Stimulated activated effector memory CD8-positive, alpha-beta T cell treated with anti-CD3 and anti-CD28 coated beads, Interleukin-12 subunit alpha, Interleukin-12 subunit beta, amount 100 ng/mL, for 72 hours (primary cell): ENCODE measurements at regions not wholly inside any gene's neighbourhood (a gene's known extent, or its start where the extent isn't known, plus 50 kb on each side); places are given as distances from the start of the nearest gene placed in this dataset.
A peak's percentile ranks its signal among the peaks of the same experiment; 100 is the strongest.

ENCODE experiments used
- ATAC-seq: fragments of 150-1000 bp; cut with Tn5 transposase; 2 replicates; pipeline ENCODE4 v1.10.0; 2021
- DNase-seq, 2 donors: peaks; one replicate each; pipeline ENCODE4 v3.0.0; 2021 to 2022; ENCODE audit warnings: low spot score in 2 of 2
- H3K27ac Mint-ChIP-seq: one replicate; pipeline ENCODE4 v1.8.0; 2022; ENCODE audit warnings: mild to moderate bottlenecking, mixed read lengths
- H3K36me3 Mint-ChIP-seq: one replicate; pipeline ENCODE4 v1.8.0; 2022; ENCODE audit warnings: mild to moderate bottlenecking, mixed read lengths
- H3K4me1 Mint-ChIP-seq: one replicate; pipeline ENCODE4 v1.8.0; 2022; ENCODE audit warnings: mixed read lengths
- H3K4me3 Mint-ChIP-seq: one replicate; pipeline ENCODE4 v1.8.0; 2022; ENCODE audit warnings: mild to moderate bottlenecking, mixed read lengths
- H3K9me3 Mint-ChIP-seq: one replicate; pipeline ENCODE4 v1.8.0; 2022; ENCODE audit warnings: mixed read lengths

DNA sequence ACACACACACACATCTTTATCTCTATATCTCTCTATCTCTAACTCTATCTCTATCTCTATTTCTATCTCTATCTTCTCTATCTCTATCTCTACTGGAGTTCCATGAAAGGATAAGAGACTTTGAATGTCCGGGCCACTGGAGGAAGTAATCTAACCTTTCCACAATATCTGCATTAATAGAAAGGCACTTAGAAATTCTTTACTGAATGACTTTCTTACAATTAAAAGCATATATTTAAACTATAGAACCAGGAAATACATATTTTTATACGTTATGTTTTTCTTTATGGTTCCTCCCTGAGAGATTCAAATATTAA is 234.9 kb downstream of the TRIB2 start:
- peaks cover 19% of the 10 kb centered on the region for H3K4me1 Mint-ChIP-seq
- H3K27ac Mint-ChIP-seq: no peak overlapping the region
- no peak for ATAC-seq
- H3K4me3 Mint-ChIP-seq: no peak overlapping the region
- DNase-seq: no peak
- H3K36me3 Mint-ChIP-seq: no peaks in the 10 kb centered on the region
- no peaks in the 10 kb centered on the region for H3K9me3 Mint-ChIP-seq

DNA sequence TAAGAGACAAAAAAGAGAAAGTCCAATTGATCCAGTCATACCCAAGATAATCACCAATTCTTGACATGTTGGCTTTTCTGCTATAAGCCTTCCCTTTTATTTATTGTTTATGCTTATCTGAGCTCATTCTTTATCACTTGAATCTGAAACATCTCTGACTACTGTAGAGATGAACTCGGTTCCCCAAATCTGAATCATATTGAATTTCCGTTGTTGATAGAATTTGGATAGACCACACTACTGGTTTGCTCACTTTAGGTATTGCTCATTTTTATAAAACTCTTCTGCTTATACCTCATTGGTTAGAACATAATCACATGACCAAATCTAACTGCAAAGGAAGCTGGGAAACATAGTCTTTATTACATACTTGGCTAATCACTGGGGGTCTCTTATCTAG is 236.9 kb downstream of the TRIB2 start:
- no peak overlapping the region for H3K27ac Mint-ChIP-seq
- H3K36me3 Mint-ChIP-seq: no peaks in the 10 kb centered on the region
- DNase-seq: no peak
- H3K4me1 Mint-ChIP-seq: peaks cover 13% of the 10 kb centered on the region
- H3K9me3 Mint-ChIP-seq: no peaks in the 10 kb centered on the region
- peak; percentile 35 for ATAC-seq
- no peak overlapping the region for H3K4me3 Mint-ChIP-seq

DNA sequence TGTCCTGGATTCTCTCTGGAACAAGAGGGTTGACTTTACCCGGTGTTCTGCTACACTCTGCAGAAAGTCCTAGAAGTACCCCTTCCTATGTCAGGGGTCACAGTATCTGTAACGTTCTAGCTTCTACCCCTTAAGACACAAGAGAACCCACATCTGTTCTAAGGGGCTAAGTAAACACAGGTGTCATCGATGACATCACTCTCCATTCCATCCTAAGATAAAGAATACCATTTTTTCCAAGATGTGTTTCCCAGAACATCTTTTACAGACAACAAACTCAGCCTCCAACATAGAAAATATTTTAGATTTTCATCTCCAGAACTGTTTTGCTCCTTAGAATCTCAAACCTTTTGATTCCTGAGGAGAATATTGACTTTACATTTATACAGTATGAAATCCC is 239.1 kb downstream of the TRIB2 start:
- no peak for DNase-seq
- no peak for ATAC-seq
- H3K36me3 Mint-ChIP-seq: no peaks in the 10 kb centered on the region
- H3K4me3 Mint-ChIP-seq: no peak overlapping the region
- H3K27ac Mint-ChIP-seq: no peak overlapping the region
- peaks cover 5% of the 10 kb centered on the region for H3K9me3 Mint-ChIP-seq
- H3K4me1 Mint-ChIP-seq: no peaks in the 10 kb centered on the region

DNA sequence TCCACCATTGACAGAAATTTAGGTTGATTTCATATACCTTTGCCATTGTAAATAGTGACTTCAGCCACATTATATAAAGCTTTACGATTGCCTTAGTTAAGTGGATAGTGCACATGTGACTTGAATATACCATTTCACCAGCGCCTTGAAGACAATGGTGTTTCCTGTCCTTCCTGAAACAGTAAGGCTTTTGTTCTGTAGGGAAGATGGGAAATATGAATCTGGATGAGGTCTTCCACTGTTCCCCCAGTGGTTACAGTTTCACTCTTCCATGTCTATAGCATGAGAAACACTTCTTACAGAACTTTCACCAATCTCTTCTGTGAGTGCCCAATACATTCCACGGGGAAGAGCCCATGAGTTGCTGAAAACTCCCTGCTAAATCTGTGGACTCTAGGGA is 240.5 kb downstream of the TRIB2 start:
- DNase-seq (no peak), ATAC-seq (no peak)
- no peak overlapping the region for H3K27ac Mint-ChIP-seq
- H3K9me3 Mint-ChIP-seq: peaks cover 5% of the 10 kb centered on the region
- H3K4me1 Mint-ChIP-seq: no peaks in the 10 kb centered on the region
- no peak overlapping the region for H3K4me3 Mint-ChIP-seq
- no peaks in the 10 kb centered on the region for H3K36me3 Mint-ChIP-seq

DNA sequence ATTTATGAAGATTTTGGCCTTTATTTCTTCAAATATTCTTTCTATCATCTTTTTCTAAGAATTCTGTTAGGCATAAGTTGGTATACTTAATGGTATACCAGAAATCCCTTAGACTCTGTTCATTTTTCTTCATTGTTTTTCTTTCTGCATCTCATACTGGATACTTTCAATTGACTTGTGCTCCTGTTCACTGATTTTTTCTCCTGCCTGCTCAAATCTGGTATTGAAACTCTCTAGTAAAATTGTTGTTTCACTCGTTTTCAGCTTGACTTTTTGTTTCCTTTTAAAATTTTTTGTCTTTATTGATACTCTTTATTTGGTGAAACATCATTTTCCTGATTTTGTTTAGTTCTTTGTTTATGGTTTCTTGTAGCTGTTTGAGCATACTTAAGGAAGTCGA is 243.2 kb downstream of the TRIB2 start:
- ATAC-seq (no peak), DNase-seq (no peak)
- no peaks in the 10 kb centered on the region for H3K36me3 Mint-ChIP-seq
- no peaks in the 10 kb centered on the region for H3K4me1 Mint-ChIP-seq
- H3K27ac Mint-ChIP-seq: no peak overlapping the region
- H3K4me3 Mint-ChIP-seq: no peak overlapping the region
- H3K9me3 Mint-ChIP-seq: peaks cover 5% of the 10 kb centered on the region

DNA sequence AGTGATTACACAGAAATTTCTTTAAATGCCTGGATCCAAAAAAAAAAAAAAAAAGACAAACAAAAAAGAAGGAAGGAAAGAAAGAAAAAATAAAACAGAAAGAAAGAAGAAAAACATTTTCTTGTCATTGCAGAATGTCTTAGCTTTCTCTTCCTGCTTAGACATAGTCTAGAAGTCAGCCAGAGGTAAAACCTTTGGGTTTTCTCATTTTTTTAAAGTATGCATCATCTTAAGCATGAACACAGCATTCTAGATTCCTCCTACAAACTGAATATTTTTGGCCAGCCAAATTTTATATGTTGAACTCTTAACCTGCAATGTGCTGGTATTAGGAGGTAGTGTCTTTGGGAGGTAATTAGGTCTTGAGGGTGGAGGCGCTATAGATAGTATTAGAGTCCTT is 243.9 kb downstream of the TRIB2 start:
- ATAC-seq: no peak
- DNase-seq: no peak
- H3K9me3 Mint-ChIP-seq: peaks cover 5% of the 10 kb centered on the region
- H3K4me3 Mint-ChIP-seq: no peak overlapping the region
- H3K36me3 Mint-ChIP-seq: no peaks in the 10 kb centered on the region
- no peaks in the 10 kb centered on the region for H3K4me1 Mint-ChIP-seq
- H3K27ac Mint-ChIP-seq: no peak overlapping the region

DNA sequence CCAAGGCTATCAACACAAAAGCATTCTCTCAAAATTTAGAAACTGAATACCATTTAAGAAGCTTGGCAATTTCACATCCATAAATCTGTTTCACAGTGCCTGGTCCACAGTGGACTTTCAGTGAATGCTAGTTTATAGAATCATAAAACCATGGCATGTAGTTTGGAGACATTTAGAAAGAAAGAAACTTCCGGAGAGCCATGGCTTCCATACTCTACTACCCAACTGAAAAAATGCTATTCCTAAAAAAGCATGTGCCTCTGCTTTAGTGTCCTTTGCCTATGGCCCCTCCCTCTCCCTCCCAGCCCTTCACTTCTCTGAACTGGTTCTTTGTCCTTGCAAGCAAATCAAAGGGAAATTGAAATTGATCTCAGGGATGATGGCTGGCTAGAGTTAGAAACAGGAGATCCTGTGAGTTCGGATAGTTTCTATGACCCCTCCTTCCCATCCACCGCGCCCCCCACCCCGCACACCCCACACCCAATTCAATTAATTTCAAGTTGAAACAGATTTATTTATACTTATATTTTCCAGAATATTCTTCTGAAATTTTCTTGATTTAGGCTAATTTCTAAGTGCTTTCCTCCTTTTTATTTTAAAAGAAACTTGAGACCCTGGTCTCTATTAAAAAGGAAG is 248.3 kb downstream of the TRIB2 start:
- peaks cover under 1% of the 10 kb centered on the region for H3K9me3 Mint-ChIP-seq
- DNase-seq: no peak
- ATAC-seq: no peak
- H3K36me3 Mint-ChIP-seq: no peaks in the 10 kb centered on the region
- peaks cover 13% of the 10 kb centered on the region for H3K4me1 Mint-ChIP-seq
- H3K27ac Mint-ChIP-seq: no peak overlapping the region
- H3K4me3 Mint-ChIP-seq: no peak overlapping the region

DNA sequence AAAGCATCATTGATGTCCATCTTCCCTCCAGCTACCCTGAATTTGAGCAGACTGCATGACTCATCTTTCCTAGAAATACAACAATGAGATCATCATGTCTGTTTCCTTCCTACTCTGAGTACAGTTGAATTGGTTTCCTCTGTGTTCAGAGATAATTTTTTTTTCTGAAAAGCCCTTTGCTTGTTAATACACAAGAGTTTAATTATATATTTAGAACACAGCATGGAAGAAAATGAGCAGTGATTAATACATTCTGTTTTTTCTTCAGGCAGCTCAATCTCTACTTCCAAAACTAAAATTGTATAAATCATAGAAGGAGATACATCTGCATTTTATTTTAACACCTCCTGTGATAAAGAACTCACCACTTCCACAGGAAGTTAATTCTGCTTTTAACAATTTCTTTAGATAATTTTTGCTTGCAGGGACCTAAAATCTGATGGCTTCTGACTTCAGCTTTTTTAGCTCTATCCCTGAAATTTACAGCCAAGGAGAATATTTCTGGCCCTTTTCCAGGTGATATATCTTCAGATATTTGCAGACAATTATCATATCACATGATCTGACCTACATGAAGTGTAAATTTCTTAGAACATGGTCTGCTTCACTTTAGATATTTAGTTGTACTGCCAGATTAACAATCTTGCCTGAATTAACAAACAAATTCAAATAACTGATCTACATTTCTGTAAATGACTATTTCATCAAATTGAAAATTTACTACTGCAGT is 249.0 kb downstream of the TRIB2 start:
- DNase-seq (no peak), ATAC-seq (peak; percentile 88)
- no peaks in the 10 kb centered on the region for H3K36me3 Mint-ChIP-seq
- H3K9me3 Mint-ChIP-seq: no peaks in the 10 kb centered on the region
- H3K4me3 Mint-ChIP-seq: no peak overlapping the region
- H3K27ac Mint-ChIP-seq: peak overlapping the region; percentile 2
- H3K4me1 Mint-ChIP-seq: peaks cover 13% of the 10 kb centered on the region

DNA sequence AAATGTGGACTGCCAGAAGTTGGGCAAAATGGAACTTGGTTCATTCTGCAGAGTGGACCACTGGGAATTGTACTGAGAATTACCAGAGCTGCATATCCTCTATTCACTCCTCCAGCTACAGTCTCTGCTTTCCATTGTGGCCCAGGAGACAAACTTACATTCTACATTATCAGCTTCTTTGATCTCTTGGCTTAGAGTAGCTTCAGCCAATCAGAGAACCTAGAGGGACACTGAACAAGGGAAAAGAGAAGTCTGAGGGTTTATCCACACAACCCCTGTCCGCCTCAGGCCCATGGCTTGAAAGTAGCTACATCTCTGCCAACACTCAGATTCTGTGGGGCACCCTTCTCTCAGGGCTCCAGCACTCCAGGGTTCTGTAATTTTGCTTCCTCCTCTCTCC is 251.1 kb downstream of the TRIB2 start:
- Mint-ChIP-seq H3K4me3 (no peak overlapping the region), H3K9me3 (no peaks in the 10 kb centered on the region), H3K4me1 (peaks cover 13% of the 10 kb centered on the region), H3K27ac (no peak overlapping the region), H3K36me3 (no peaks in the 10 kb centered on the region)
- ATAC-seq: no peak
- no peak for DNase-seq

DNA sequence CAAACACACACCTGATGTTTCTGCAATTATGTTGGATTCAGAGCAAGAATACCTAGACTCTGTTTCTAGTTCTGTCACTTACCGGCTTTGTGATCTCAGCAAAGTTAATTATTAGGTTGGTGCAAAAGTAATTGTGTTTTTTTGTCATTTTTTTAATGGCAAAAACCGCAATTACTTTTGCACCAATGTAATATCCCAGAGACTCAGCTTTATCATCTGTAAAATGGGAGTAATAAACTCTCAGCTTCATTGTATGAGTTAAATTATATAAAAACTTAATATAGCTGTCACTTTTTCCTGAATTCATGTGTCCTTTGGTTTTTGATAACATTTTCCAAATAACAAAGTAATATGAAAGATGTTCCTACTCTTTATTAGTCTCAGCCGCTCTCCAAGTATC is 251.7 kb downstream of the TRIB2 start:
- no peak for ATAC-seq
- Mint-ChIP-seq H3K36me3 (no peaks in the 10 kb centered on the region), H3K9me3 (no peaks in the 10 kb centered on the region), H3K27ac (no peak overlapping the region), H3K4me1 (peaks cover 13% of the 10 kb centered on the region), H3K4me3 (no peak overlapping the region)
- DNase-seq: no peak

DNA sequence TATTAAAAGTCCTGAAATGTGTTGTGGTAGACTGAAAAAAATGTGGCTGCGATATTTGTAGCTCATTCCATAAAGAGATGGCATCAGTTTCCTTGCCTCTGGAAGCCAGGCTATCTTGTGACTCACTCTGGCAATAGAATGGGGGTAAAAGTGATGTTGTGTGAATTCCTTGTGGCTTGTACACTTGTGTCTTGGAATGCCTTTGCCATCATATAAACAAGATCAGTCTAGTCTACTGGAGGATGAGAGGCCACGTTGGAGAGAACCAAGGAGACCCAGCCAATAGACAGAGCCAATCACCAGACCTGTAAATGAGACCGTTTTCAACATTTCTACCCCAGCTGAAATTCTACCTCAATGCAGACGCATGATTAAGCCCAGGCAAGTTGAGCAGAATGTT is 254.1 kb downstream of the TRIB2 start:
- DNase-seq (no peak), ATAC-seq (no peak)
- Mint-ChIP-seq H3K4me1 (peaks cover 13% of the 10 kb centered on the region), H3K36me3 (no peaks in the 10 kb centered on the region), H3K4me3 (no peak overlapping the region), H3K27ac (no peak overlapping the region), H3K9me3 (no peaks in the 10 kb centered on the region)

DNA sequence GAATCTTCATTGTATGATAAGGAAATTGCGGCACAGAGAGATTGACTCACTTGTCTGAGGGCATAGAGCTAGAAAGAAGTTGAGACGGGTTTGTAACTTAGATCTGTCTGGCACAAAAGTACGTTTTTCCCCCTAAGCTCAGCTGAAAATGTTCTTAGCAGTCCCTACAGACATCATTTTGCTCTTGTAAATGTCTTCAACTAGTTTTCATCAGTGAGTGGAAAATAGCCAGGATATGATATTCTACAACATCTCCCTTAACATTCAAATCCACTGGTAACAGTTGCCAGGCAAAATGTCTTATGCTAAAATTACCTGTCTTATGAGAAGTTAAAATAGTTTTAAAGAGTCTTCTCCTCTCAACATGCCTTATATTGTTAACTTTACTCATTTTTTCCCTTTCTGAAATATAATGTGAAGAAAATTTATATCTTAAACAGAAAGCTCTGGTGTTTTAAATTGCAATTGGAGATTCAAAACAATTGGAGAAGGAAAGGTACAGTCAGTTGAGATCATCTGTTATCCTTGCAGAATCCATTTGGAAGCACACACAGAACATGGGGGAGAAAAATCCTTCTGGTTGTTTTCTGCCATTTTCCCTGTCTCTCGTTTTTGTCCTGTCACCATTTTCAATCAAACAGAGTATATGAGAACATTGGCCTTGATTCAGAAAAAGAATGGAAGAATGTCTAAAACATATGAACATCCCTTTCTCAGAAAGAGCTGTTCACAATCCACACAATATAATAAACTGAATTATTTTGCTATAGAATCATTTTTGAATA is 255.0 kb downstream of the TRIB2 start:
- DNase-seq: no peak
- H3K27ac Mint-ChIP-seq: no peak overlapping the region
- H3K4me1 Mint-ChIP-seq: peaks cover 9% of the 10 kb centered on the region
- no peaks in the 10 kb centered on the region for H3K9me3 Mint-ChIP-seq
- no peak overlapping the region for H3K4me3 Mint-ChIP-seq
- no peaks in the 10 kb centered on the region for H3K36me3 Mint-ChIP-seq
- no peak for ATAC-seq

DNA sequence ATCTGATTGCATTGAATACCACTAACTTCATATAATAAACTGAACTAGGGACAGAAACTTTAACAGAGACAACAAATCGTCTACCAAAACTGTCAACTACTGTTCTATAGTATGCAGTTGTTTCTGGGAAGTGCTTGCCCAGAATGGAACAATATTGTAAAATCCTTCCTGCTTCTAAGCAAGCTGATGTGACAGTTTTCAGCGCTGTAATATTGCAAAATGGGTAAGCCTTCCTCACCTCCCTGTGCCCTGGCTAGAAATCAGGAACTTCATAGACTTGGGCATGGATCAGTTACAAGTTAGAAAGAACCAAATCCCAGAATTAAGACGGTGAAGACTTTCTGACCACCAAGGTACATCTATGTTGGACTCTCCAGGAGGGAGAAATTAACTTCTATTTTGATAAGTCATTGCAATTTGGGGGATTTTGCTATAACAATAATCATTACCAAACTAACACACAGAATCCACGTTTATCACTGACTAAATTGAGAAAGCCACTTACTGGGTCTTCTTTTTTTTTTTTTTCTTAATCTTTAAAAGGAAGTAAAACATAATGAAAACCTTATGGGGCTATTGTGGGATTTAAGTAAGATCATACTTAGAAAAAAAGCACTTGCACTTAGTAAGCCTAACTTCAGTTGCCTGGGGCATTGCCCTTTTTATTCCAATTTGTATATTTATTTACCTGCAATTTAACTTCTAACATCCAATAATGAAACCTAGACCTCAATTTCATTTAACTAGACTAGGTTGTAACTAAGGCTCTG is 261.5 kb downstream of the TRIB2 start:
- no peak overlapping the region for H3K4me3 Mint-ChIP-seq
- H3K27ac Mint-ChIP-seq: no peak overlapping the region
- H3K36me3 Mint-ChIP-seq: no peaks in the 10 kb centered on the region
- no peaks in the 10 kb centered on the region for H3K4me1 Mint-ChIP-seq
- ATAC-seq (no peak), DNase-seq (no peak)
- no peaks in the 10 kb centered on the region for H3K9me3 Mint-ChIP-seq

DNA sequence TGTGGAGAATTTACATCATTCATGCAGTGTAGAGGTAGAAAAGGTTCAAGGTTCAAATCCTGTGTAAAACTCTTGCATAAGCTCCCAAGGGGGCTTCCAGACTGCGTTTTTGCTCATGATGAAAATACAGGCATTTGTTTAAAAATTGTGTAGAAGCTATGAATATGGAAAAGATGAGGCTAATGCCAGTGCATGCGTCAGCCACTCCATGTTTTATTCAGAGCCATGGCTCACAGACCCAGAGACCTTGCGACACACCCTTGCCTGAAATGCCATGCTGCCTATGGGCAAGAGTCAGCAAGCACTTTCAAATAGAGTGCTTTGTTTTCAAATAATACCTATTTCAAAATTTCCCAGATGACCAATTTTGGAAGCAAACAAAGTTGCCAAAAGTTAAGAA is 262.3 kb downstream of the TRIB2 start:
- H3K27ac Mint-ChIP-seq: no peak overlapping the region
- no peak for DNase-seq
- no peaks in the 10 kb centered on the region for H3K36me3 Mint-ChIP-seq
- ATAC-seq: no peak
- H3K4me1 Mint-ChIP-seq: no peaks in the 10 kb centered on the region
- no peak overlapping the region for H3K4me3 Mint-ChIP-seq
- no peaks in the 10 kb centered on the region for H3K9me3 Mint-ChIP-seq

DNA sequence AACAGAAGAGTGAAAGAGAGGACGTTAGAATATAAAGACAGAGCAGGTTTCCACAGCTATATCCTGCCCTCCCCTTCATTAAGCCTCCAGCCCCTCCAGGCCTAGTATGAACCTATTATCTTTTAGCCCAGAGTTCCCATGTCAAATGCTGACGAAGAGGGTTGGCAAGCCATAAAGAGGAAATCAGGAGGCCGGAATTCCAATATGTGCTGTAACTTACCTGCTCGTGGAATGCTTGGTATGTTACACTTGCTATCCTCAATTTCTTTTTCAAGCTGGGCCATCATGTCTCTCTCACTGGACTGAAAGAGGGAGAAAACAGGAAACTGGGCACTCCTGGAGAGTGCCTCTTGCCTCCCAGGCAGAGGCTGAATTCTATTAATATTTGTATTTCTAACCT is 264.1 kb downstream of the TRIB2 start:
- DNase-seq (no peak), ATAC-seq (no peak)
- H3K4me1 Mint-ChIP-seq: no peaks in the 10 kb centered on the region
- H3K9me3 Mint-ChIP-seq: no peaks in the 10 kb centered on the region
- H3K27ac Mint-ChIP-seq: no peak overlapping the region
- no peak overlapping the region for H3K4me3 Mint-ChIP-seq
- H3K36me3 Mint-ChIP-seq: no peaks in the 10 kb centered on the region
